Pulmonary artery endothelial cell (primary cell): ENCODE measurements at regions not wholly inside any gene's neighbourhood (a gene's known extent, or its start where the extent isn't known, plus 50 kb on each side); places are given as distances from the start of the nearest gene placed in this dataset.
"Not testable (repeated sequence)": the region's sequence is repeated elsewhere in the genome, so short reads cannot be mapped to it uniquely, and the experiment has no call there.

Experiments used
- DNase-seq: peaks from one replicate; pipeline ENCODE4 v3.0.0-alpha.2; 2011; ENCODE audit warnings: low read depth, low spot score

DNA sequence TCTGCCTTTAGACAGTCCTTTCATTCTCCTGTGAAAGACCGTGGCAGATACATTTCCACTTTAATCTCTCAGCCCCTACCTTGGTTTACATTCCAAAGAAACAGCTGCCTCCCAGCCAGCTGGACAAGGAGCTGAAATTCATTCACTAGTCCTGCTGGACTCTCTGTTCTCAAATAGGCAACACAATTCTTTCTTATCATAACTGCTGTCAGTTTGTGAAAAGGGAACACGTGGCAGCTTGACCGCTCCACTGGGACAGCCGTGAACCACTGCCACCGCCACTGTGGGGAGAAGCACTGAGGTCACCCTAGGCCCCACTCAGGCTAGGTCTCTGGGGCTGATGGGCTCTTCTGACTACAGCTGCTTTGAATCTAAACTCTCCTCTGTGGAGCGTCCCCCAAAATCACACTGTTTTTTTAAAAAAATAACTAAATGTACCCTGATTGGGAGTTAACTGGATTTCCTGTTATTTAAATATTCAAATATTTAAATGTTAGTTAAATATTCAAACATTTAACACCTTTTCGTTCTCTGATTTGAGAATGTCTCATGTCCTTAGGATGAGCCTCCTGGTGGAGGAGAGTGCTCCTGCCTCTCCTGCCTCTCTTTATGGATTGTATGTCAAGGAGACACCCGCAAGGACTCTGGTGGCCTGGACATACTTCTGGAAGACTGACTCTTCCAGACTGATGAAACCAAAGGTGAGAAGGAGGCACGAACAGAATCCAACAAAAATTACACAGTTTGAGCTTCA, 120.1 kb downstream of the BOD1 start:
- no peak for DNase-seq

GRCh38 chr5:173495225-173495904, 121.1 kb downstream of the BOD1 start:
- no peak for DNase-seq

GRCh38 chr5:173494446-173494845, 122.0 kb downstream of the BOD1 start:
- DNase-seq, result no peak

- no peak for DNase-seq
Observed at GRCh38 chr5:173493846-173494245, 122.6 kb downstream of the BOD1 start.

DNA sequence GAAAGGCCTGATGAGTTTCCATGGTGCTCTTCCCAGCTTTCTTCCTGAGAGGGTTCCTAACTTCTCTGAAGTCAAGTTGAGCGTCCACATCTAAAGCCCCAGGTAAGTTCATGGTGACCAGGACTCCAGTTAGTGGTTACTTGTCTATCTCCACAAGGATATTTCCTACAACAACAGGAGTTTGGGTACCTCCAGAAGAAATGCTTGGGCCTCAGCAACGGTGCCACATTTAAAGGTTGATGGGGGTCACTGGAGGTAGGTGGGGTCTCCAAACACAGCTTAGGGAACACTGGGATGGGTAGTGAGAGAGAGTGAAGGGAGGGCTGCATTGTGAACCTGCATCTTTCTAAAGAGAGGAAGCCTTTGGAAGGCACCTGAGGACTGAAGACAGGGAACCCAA, 123.4 kb downstream of the BOD1 start:
- DNase-seq, result no peak

GRCh38 chr5:173490681-173491080, 125.8 kb downstream of the BOD1 start:
- no peak for DNase-seq

GRCh38 chr5:173488144-173488543, 128.3 kb downstream of the BOD1 start:
- DNase-seq, result no peak

DNA sequence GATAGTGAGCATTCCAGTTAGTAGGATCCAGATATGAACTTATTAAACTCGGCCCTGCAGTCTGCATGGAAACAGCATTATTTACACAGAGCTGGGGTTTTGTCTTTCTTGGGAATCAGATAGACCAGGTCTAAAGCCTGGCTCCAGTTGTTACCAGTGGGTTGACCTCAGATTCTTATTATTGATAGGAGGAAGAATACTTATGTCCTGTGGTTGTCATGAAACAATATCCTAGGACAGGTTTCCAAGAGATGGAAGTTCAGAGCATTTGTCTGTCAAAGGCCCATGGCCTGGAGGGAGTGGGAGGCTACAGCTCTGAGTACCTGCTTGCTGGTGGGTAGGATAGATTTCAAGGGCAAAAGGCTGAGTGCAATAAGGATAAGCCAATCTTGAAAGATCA, 129.2 kb downstream of the BOD1 start:
- DNase-seq, result no peak

- DNase-seq, result no peak
Observed at GRCh38 chr5:173486355-173487225, 129.9 kb downstream of the BOD1 start.

- DNase-seq, result no peak
Observed at GRCh38 chr5:173484569-173484968, 131.9 kb downstream of the BOD1 start.

DNA sequence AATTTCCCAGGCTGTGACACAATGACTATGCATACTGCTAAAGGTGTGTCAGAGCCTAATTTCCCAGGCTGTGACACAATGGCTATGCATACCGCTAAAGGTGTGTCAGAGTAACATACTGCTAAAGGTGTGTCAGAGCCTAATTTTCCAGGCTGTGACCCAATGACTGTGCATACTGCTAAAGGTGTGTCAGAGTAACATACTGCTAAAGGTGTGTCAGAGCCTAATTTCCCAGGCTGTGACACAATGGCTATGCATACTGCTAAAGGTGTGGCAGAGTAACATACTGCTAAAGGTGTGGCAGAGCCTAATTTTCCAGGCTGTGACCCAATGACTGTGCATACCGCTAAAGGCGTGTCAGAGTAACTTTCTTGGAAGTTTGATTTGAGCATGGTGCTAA, 132.9 kb downstream of the BOD1 start:
- DNase-seq, result not testable (repeated sequence)

- DNase-seq, result no peak
Observed at GRCh38 chr5:173483160-173483559, 133.3 kb downstream of the BOD1 start.

DNA sequence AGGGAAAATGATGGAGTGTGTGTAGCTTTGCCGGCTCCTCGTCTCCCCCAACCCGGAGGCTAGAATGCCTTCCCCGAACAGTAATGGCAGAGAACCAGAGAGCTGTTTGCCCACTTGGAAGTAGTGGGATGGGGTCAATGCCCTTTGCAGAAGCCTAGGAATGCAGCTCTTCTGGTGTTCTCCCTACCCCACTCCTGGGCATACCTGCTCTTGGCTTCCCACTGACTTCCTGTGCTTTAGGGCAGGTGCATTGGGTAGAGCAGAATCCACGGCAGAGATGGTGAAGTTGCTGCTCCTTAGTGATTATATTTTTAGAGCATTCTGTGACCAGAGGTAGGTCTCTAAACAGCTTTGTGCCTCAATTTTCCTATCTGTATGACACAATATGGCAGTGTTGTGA, 134.6 kb downstream of the BOD1 start:
- no peak for DNase-seq

DNA sequence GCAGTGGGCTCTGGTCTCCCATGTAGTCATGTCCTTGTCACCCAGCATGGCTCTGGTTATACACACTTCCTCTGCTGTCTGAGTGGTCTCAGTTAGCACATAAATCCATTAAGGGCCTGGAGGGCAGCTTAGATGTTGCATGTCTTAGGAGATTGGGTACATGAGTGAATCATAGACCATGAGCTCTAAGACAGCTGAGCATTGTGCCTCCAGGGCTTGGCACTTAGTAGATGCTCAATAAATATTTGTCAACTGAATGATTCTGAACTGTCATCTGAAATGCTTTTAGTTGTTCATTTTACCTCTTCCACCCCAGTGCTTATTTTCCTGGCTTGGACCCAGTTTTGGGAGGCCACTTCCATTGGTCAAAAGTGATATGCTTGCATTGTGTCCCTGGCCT, 135.6 kb downstream of the BOD1 start:
- no peak for DNase-seq

DNA sequence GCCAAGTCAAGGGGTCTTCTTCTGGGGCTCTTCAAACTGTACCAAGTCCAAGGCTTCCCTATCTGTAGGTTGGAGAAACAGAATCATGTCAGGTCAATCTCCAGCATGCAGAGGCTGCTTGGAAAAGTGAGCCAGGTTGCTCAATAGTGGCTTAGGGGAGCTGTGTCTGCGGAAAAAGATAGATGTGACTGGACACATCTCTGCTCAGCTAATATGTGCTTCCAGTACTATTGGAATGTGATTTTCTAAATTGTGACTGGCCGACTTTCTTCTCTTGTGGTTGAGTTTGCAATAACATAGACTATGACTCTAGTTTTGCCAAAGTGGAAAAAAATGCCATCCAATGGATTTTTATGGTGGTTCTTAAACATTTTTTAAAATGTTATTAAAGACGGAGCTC, 136.7 kb downstream of the BOD1 start:
- no peak for DNase-seq

- no peak for DNase-seq
Observed at GRCh38 chr5:173477345-173478040, 139.0 kb downstream of the BOD1 start.

DNA sequence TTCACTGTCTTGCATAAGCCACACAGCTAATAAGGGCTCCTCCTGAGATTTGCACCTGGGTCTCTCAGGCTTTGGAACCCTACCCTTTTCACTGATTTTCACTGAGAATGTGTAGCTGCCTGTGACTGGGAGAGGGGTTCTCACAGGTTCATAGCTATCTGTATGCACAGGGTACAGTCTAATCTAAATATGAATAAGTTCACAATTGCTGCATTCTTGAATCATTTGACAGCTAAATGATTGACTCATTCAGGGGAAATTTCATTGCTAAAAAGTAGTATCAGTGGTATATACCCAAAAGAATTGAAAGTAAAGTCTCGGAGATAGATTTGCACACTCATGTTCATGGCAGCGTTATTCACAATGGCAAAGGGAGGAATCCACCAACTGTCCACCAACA, 140.7 kb downstream of the BOD1 start:
- no peak for DNase-seq

DNA sequence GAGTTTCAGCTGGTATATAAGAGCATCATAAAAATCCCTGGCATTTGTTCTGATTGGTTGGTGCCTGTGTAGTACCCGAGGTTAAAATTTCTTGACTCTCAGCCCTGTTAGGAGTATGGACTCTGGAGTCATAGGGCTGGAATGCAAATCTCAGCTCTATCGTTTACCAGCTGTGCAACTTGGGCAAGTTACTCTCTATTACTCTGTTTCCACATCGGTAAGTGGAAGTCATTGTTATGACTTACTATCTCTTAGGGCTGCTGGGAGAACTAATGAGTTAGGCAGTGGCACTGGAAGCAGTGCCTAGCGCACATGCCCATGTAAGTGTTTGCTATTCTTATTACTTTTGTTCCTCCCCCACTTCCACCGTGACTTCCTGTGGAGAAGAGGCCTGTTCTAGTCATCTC, 141.6 kb downstream of the BOD1 start:
- DNase-seq, result no peak

DNA sequence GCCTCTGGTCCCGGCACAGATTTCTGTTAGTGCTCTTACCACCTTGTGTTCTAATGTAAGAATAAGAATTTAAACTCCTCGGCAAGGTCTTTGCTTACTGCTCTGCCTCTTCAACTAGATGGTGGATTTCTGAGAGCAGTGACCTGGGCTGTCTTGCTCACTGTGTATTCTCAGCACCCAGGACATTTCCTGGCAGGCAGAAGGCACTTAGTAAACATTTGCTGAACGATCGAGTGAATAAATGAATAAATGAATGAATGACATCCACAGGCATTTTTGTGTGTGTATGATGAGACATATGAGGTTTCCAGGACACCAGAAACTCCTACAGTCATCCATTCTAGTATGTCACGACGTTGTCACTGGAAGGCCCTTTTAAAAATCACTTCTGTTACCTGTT, 143.2 kb downstream of the BOD1 start:
- no peak for DNase-seq

DNA sequence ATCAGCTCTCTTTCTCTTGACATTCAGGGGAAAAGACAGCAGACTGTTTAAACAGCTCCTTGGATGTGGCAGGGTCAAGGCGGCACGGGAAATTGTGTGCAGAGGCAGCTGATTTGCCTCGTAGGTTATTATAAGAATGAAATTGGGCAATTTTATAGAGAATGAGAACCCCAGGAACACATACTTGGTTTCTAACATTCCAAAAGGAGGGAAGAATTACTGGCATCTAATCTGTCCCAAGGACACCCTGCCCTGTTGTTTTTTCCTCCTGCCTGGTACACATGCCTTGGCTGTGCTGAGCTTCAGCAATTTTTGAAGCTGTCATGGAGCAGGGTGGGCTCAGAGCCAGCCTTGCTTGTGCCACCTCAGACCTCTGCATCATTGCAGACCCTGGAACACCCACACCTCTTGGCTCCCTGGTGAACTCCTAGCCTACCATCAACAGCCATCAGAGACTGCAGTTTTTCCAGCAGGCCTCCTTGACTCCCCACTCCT, 143.6 kb downstream of the BOD1 start:
- DNase-seq, result no peak

DNA sequence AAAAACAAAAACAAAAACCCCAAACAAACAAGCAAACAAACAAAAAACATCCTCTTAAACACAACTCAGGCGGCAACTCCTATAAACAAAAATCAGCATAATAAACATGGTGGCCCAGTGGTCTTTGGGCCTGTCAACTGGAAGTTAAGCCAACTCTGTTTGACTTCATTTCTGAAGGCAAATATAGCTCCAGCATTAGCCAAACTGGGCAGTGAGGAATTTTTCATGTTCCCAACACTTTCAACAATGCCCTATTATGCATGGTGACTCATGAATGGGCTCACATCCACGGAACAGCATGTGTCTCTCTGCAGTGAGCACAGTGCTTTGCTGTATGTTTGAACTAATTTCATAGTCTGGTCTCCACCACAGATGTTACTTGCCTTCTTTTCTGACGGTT, 143.9 kb upstream of the STC2 start:
- DNase-seq, result peak; percentile 61
